Aorta (tissue), 5 donors: ENCODE measurements at regions not wholly inside any gene's neighbourhood (a gene's known extent, or its start where the extent isn't known, plus 50 kb on each side); places are given as distances from the start of the nearest gene placed in this dataset.

ENCODE experiments used
- ATAC-seq: fragments of 200-7000 bp; cut with Tn5 transposase; one replicate; pipeline ENCODE4 v1.9.1; 2022; ENCODE audit warnings: moderate library complexity; ENCODE audit not compliant: low FRiP score
- DNase-seq, 2 donors: peaks; one replicate each; pipeline ENCODE4 v3.0.0-alpha.2; 2020
- H3K27ac ChIP-seq, 2 donors: one replicate each; pipeline ENCODE4 v1.5.1; 2013; ENCODE audit warnings: low read length in 2 of 2, mild to moderate bottlenecking in 2 of 2, moderate library complexity in 2 of 2, control low read depth in 1 of 2, inconsistent platforms in 1 of 2, low read depth in 1 of 2
- H3K27me3 ChIP-seq, 2 donors: one replicate each; pipeline ENCODE4 v1.6.1; 2013; ENCODE audit warnings: control low read depth in 1 of 2, low read length in 1 of 2, mild to moderate bottlenecking in 1 of 2, moderate library complexity in 1 of 2; ENCODE audit not compliant: insufficient read depth in 2 of 2, control insufficient read depth in 1 of 2
- H3K36me3 ChIP-seq, 2 donors: one replicate each; pipeline ENCODE4 v1.6.1; 2013; ENCODE audit warnings: control low read depth in 1 of 2, low read length in 1 of 2, mild to moderate bottlenecking in 1 of 2; ENCODE audit not compliant: insufficient read depth in 2 of 2, control insufficient read depth in 1 of 2
- H3K4me1 ChIP-seq, 2 donors: one replicate each; pipeline ENCODE4 v1.6.1; 2013; ENCODE audit warnings: low read length in 2 of 2, control low read depth in 1 of 2, mild to moderate bottlenecking in 1 of 2, moderate library complexity in 1 of 2; ENCODE audit not compliant: insufficient read depth in 2 of 2, control insufficient read depth in 1 of 2
- H3K4me3 ChIP-seq, 2 donors: one replicate each; pipeline ENCODE4 v1.5.1; 2013; ENCODE audit warnings: low read length in 2 of 2, control low read depth in 1 of 2, mild to moderate bottlenecking in 1 of 2
- H3K9me3 ChIP-seq: one replicate; pipeline ENCODE4 v1.6.1; 2013; ENCODE audit warnings: mild to moderate bottlenecking, low read length; ENCODE audit not compliant: control insufficient read depth
- WGBS, 2 donors: extraction: QIAGEN DNeasy Blood & Tissue Kit; methylation state at CpG; one replicate each; pipeline ENCODE4 v1.1.7; 2013; 5-methylcytosine and 5-hydroxymethylcytosine counted together
- intact Hi-C, 2 donors: fragments of 100-400 bp; cut with DNase I; formaldehyde crosslinking; loops; one replicate each; pipeline versions ENCODE4 v1.14.2 to v1.15.0; 2022
- donor health status: healthy with polysubstance abuse.
- donor health status: Bipolar disorder and iron deficiency.
- donor health status: DM: no; HTN: no; CAD: no.
- donor health status: DM: no; HTN: no; CAD: no.
- donor health status: DM: yes; HTN: yes; CAD: no.

DNA sequence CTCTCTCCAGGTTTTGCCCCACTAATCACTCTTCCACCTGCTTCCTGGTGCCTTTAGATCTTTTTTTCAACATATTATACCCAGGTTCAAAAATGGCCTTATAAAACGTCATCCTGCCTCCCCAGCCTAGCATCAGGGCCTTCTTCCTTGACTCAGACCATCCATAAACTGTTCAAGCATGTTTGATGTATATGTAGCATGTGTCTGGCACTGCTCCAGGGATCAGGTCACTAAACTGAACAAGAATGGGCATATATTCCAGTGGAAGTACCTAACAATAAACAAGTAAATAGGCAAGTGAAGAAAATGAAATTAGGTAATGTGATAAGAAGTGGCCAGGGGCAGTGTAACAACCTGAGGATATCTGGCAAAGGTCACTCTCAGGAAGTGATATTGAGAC lies 141.2 kb downstream of the TRIB2 start:
- Histone ChIP-seq H3K27me3 (no peaks in the 10 kb centered on the region), H3K27ac (no peak overlapping the region), H3K4me1 (no peaks in the 10 kb centered on the region), H3K9me3 (no peaks in the 10 kb centered on the region), H3K4me3 (no peak overlapping the region), H3K36me3 (no peaks in the 10 kb centered on the region)
- no peak for ATAC-seq
- 89 to 90% methylated on average over 1 of the region's 1 CpG for WGBS, 2 donors
- intact Hi-C loops: no loop called here
- DNase-seq: no peak

DNA sequence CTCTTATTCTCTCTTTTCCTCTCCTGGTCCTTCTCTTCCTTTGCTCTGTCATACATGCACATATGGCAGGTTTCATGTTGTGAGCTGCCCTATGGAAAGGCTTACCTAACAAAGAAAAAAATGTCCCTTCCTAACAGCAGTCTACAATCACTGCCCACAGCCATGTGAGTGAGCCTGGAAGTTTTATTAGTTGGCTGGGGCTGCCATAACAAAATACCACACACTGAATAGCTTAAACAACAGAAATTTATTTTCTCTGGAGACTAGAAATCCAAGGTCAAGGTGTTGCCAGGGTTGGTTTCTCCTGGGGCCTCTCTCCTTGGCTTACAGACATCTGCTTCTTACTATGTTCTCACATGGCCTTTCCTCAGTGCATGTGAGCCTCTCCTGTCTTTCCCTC lies 142.1 kb downstream of the TRIB2 start:
- H3K36me3 ChIP-seq: no peaks in the 10 kb centered on the region
- H3K9me3 ChIP-seq: no peaks in the 10 kb centered on the region
- H3K4me1 ChIP-seq: no peaks in the 10 kb centered on the region
- intact Hi-C loops: no loop called here
- no peak for DNase-seq
- no peak for ATAC-seq
- no peak overlapping the region for H3K4me3 ChIP-seq
- no peaks in the 10 kb centered on the region for H3K27me3 ChIP-seq
- no peak overlapping the region for H3K27ac ChIP-seq

DNA sequence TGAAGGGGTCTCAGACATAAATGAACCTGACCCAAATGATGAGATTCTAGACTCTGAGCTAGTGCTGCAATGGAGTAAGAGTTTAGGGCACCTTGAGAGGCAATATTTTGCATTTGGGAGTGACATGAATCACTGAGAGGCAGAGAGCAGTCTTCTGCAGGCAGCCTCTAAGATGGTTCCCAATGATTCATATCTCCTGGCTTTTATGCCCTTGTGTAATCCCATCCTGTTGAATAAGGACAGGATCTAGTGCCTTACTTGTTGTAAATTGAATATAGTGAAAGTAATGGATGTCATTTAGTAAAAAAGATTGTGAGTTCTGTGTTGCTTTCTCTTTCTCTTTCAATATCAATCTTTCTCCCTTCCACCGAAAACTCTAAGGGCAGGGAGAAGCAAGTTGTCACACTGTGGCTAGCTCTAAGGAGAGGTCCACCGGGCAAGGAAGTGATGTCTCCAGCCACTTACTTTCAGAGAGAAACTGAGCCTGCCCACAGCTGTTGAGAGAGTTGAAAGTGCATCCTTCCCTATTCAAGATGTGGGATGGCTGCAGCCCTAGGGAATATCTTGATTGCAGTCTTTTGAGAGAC lies 144.7 kb downstream of the TRIB2 start:
- ATAC-seq (peak; percentile 54), DNase-seq (no peak)
- WGBS, 2 donors: 85 to 87% methylated on average over 2 of the region's 2 CpGs
- no peak overlapping the region for H3K27ac ChIP-seq
- no peak overlapping the region for H3K4me3 ChIP-seq
- no peaks in the 10 kb centered on the region for H3K36me3 ChIP-seq
- H3K4me1 ChIP-seq: no peaks in the 10 kb centered on the region
- intact Hi-C loops: no loop called here
- no peaks in the 10 kb centered on the region for H3K27me3 ChIP-seq
- no peaks in the 10 kb centered on the region for H3K9me3 ChIP-seq

DNA sequence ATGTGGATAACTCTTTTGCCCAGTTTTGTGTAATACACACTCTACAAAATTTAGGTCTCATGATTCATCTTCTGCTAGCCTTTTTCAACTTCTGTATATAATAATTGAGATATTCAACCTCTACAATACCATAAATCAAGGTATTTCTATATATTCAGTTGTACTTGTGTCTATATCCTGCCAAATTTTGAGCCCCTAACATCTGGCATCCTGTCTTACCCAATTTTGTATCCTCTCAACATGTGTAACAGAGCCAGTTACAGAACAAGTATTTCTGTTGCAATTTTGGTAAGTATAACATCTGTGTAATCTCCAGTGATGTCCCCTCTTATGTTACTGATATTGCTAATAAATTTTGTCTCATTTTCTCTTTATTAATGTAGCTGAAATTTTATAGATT lies 145.8 kb downstream of the TRIB2 start:
- no peaks in the 10 kb centered on the region for H3K36me3 ChIP-seq
- ATAC-seq (no peak), DNase-seq (no peak)
- no peaks in the 10 kb centered on the region for H3K4me1 ChIP-seq
- H3K9me3 ChIP-seq: no peaks in the 10 kb centered on the region
- no peak overlapping the region for H3K27ac ChIP-seq
- intact Hi-C loops: no loop called here
- H3K4me3 ChIP-seq: no peak overlapping the region
- H3K27me3 ChIP-seq: no peaks in the 10 kb centered on the region

DNA sequence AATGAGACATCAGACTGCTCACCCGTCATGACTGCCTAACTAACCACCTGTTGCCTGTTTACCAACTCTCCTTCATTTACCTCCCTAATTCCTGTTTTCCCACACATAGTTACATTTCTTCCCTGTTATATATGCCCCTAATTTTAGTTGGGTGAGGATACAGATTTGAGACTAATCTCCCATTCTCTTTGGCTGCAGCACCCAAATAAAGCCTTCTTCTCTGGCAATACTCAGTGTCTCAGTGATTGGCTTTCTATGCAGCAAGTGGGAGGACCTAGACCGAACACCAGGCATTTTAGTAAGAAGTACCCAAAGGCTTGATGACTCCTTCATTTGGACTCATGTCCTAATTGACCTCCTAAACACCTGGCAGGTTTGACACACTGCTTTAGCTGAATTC lies 147.2 kb downstream of the TRIB2 start:
- intact Hi-C loops: no loop called here
- ATAC-seq: no peak

DNA sequence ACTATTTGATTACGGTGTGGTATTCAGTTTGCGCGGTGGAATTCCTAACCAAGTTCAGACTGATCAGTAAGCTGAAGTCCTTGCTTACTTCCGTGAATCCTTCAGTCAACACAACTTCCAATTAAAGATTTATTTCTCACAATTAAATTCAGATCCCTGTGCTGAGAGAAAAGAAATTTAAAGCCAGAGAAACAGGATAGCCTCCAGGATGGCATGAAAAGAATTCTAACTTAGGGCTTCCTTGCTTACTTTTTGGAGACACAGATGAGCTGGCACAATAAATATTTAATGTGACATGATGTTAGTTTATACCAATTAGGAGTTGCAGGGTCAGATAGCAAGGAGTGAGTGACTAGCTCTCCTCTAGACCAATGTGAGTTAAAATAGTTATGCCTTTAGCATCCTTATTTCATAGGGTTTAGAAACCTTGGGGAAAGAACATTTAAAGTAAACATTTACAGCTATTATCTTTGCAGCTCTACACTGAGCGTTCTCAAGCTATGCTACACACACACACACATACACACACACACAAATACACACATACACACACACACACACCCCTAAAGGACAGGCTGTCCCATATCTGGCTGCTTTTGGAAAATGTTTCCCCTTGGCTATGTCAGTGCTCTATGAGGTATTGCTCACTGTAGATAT lies 151.0 kb downstream of the TRIB2 start:
- no peak for ATAC-seq

More for the DNA sequence above, 147.2 kb downstream of the TRIB2 start:
- no peak overlapping the region for H3K4me3 ChIP-seq
- H3K36me3 ChIP-seq: no peaks in the 10 kb centered on the region
- WGBS, 2 donors: 93 to 98% methylated on average over 2 of the region's 2 CpGs
- H3K4me1 ChIP-seq: no peaks in the 10 kb centered on the region
- no peak for DNase-seq
- H3K27me3 ChIP-seq: no peaks in the 10 kb centered on the region
- no peak overlapping the region for H3K27ac ChIP-seq
- H3K9me3 ChIP-seq: no peaks in the 10 kb centered on the region

DNA sequence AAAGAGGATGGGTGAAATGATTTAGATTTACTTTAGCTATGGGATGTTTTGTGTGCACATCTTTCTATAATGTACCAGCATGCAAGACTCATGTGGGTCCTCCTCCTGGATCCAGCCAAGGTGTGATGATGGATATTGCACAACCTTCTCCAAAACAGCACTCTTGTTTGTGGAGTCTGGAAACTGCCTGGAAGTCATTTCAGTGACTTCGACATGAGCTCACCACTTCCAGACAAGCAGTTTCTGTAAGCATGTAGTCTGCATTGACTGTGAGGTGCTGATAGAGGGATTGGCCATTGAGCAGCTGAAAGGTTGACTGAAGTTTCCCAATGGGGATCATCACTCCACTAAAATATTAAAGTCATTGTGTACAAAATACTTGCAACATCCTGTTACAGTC lies 154.0 kb downstream of the TRIB2 start:
- Histone ChIP-seq H3K4me1 (no peaks in the 10 kb centered on the region), H3K36me3 (no peaks in the 10 kb centered on the region), H3K9me3 (no peaks in the 10 kb centered on the region), H3K27ac (no peak overlapping the region), H3K27me3 (no peaks in the 10 kb centered on the region), H3K4me3 (no peak overlapping the region)
- DNase-seq (no peak), ATAC-seq (no peak)
- intact Hi-C loops: no loop called here
- WGBS, 2 donors: 38 to 74% methylated on average over 1 of the region's 1 CpG

More for the DNA sequence above, 151.0 kb downstream of the TRIB2 start:
- no peak overlapping the region for H3K27ac ChIP-seq
- H3K4me1 ChIP-seq: no peaks in the 10 kb centered on the region
- WGBS, 2 donors: 79 to 85% methylated on average over 5 of the region's 5 CpGs
- H3K9me3 ChIP-seq: no peaks in the 10 kb centered on the region
- intact Hi-C loops: no loop called here
- no peaks in the 10 kb centered on the region for H3K36me3 ChIP-seq
- H3K4me3 ChIP-seq: no peak overlapping the region
- no peaks in the 10 kb centered on the region for H3K27me3 ChIP-seq
- no peak for DNase-seq

DNA sequence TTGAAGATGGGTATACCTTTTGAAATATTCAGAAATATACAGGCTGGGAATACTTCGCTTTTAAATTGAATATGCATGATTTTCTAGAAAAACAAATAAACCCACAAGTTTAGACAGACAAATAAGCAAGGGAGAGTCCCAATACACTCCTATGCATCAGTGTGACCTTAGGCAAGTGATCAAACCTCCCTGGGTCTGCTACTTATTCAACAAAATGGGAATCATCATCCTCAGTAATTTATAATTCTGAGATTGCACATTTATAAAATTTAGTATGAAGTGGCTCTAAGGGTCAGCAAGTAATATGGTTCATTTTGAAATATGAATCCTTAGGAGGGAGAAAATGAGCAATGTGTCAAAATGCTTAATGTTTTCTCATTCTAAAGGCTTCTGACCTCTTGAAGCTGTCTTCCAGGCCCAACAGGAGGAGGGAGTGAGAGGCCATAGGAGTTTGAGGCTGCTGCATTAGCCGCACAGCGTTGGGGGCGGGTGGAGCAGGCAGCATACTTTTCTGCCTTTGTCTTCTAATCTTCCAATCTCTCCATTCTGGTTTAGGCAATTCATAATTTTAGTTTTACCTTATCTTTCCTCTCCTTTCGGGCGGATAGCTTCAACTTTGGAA lies 155.1 kb downstream of the TRIB2 start:
- 94 to 95% methylated on average over 6 of the region's 6 CpGs for WGBS, 2 donors

DNA sequence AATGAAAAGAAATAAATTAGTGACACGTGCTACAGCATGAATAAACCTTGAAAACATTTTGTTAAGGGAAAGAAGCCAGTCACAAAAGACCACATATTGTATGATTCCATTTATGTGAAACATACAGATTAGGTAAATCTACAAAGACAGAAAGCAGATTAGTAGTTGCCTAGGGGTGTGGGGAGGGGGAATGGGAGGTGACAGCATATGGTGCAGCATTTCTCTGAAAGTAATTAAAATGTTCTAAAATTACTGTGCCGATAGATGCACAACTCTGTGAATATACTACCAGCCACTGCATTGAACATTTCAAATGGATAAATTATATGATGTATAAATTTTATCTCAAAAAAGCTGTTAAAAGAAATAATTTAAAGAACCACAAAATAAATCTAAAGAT lies 161.0 kb downstream of the TRIB2 start:
- no peak for DNase-seq
- Histone ChIP-seq H3K4me3 (no peak overlapping the region), H3K36me3 (no peaks in the 10 kb centered on the region), H3K9me3 (no peaks in the 10 kb centered on the region), H3K27me3 (no peaks in the 10 kb centered on the region), H3K4me1 (no peaks in the 10 kb centered on the region), H3K27ac (no peak overlapping the region)
- intact Hi-C loops: no loop called here
- 82% methylated on average over 2 of the region's 2 CpGs for WGBS, 2 donors
- ATAC-seq: no peak

More for the DNA sequence above, 155.1 kb downstream of the TRIB2 start:
- DNase-seq (no peak), ATAC-seq (no peak)
- Histone ChIP-seq H3K27ac (no peak overlapping the region), H3K27me3 (no peaks in the 10 kb centered on the region), H3K4me3 (no peak overlapping the region), H3K9me3 (no peaks in the 10 kb centered on the region), H3K4me1 (no peaks in the 10 kb centered on the region), H3K36me3 (no peaks in the 10 kb centered on the region)
- intact Hi-C loops: no loop called here
